ENCODE measurements at regions not wholly inside any gene's neighbourhood (a gene's known extent, or its start where the extent isn't known, plus 50 kb on each side); places are given as distances from the start of the nearest gene placed in this dataset.

DNA sequence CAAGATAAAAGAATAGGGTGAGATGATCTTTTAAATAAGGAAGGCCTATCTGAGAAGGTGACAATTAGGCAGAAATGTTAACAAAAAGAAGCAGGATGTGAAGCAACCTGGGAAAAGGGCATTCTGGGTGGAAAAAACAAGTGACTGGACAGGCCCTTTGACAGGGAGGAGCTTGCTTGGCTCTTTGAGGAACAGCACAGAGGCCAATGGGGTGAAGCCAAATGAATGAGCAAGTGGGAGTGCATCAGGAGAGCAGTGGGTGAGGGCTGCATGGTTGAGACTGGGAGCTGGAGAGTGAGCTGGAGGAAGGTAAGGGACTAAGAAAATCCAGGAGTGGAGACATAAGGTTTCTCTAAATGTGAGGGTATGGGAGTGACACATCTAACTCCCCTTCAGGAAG, 126.9 kb downstream of the TDRD15 start:
- in situ Hi-C loops (cut with HindIII; ENCODE audit: low pct_ligation_motif_present, low pct_unique_long_range_greater_than_20kb, low sequenced_read_pairs): no loop called here

DNA sequence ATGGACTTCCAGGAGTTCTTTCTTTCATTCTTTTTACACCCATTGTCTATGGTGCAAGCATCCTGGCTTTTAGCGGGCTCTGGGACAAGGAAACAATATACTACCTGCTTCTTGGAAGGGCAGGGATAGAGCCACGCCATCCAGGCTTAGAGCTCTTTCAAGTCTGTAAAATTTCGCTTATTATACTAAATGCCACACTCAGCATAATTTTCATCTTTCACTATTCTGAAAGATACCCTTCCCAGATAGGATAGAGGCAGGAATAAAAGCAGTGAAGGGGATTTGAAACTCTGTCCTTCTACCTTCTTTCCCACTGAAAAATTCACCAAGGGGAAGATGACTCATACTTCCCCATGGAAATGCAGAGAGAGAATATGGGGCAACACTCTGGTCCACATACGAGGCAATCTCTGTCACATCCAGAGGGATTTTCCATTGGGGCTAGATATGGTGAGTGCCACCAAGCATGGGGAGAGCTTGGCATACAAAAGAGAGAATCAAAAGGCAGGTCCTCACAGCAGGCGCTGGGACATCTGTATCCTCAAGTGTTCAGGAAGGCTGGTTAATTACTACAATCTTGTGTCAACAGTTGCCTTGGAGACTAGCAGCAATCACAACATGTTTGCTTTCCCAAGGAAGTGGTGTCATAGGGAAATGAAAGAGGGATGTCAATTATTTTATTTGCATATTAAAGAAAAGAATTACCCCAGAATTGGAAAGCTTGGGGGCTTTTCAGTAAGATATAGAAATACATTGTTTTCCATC, 127.6 kb downstream of the TDRD15 start:
- no peak for DNase-seq
- in situ Hi-C loops (cut with HindIII; ENCODE audit: low pct_ligation_motif_present, low pct_unique_long_range_greater_than_20kb, low sequenced_read_pairs): no loop called here

More for the DNA sequence above, 126.9 kb downstream of the TDRD15 start:
- DNase-seq: no peak

DNA sequence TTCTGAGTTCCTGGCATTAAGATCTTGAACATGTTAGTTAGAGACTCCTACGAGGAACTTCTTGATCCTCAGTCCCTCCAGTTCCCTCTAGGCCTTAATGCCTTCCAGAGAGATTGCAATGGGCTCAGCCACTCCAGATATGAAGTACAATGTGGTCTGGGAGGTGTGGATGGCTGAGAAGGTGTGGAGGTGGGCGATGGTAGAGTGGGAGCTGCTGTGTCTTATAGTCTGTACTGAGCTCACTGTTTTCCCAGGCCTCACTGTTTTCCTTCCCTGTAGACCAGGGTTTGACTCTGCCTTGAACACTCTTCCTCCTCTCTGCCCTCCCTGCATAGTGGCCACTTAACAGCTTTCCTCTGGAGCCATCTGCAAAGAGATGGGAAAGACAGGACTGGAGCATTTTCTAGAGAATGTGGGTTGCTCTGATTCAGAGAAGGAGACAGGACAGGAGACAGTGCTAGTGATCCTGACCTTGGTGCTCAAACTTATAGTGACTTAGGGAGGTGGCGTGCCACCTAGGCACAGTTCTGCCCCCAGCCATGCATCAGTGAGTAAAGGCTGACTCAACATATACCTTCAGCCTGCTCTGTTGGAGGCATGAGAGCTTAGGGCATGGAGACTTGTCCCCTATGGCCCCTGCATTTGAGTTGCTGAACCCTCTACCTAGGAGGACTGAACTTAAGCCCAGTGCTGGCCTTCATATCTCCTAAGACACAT, 129.7 kb downstream of the TDRD15 start:
- in situ Hi-C loops (cut with HindIII; ENCODE audit: low pct_ligation_motif_present, low pct_unique_long_range_greater_than_20kb, low sequenced_read_pairs): no loop called here
- DNase-seq: no peak

DNA sequence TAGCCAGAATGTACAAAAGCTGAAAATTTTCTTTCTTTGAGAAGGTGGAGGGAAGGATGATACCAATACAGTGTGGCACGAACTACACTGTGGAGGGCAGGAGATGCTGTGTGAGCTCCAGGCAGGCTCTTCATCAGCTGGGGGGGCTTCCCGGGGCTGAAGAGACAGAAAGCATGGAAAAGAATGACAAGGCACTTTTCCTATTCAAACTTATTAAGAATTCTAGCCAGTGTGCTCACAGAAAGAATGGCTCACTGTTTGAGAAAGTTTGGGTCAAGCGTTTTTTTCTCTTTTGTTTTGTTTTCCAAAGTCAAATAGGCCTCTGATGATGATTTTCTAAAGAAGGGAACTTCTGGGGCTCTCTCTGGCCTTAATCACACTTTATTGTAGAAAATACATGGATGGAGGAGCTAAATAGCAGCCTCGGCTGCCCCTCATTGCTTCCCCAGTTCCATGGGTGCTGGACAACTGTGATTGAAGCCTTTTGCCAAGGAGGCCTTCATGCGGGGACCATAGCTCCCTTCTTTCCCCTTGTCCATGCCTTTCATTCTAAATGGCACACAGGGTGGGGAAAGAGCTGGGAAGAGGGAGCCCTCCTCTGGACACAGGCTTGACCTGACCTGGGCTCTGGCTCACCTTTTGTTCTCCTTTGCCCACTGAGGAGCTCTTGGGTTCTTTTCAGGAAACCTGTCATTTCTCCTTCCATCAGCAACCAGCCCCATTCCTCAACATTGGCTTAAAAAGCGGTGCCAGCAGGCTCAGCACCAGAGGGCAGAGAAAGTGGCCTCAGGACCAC, 130.6 kb downstream of the TDRD15 start:
- no peak for DNase-seq
- in situ Hi-C loops (cut with HindIII; ENCODE audit: low pct_ligation_motif_present, low pct_unique_long_range_greater_than_20kb, low sequenced_read_pairs): no loop called here

GRCh38 chr2:21256006-21256405, 132.2 kb downstream of the TDRD15 start:
- DNase-seq: no peak
- in situ Hi-C loops (cut with HindIII; ENCODE audit: low pct_ligation_motif_present, low pct_unique_long_range_greater_than_20kb, low sequenced_read_pairs): no loop called here

DNA sequence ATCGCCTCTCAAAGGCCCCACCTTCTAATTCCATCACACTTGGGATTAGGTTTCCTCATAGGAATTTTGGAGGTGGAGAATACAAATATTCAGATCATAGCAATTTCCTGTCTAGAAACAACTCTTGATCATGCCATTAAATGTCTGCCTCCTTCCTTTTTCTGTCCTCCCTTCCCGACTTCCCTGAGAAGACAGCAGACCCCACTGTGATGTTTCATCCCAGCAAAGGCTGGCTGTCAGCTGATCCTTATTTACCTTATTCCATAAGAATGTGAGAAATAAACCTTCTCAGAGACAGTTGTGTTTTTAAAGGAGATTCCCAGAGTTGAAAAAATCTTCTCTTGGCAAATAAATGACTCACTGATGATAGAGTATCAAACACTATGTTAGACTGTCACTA, 133.9 kb downstream of the TDRD15 start:
- in situ Hi-C loops (cut with HindIII; ENCODE audit: low pct_ligation_motif_present, low pct_unique_long_range_greater_than_20kb, low sequenced_read_pairs): no loop called here
- DNase-seq: no peak

DNA sequence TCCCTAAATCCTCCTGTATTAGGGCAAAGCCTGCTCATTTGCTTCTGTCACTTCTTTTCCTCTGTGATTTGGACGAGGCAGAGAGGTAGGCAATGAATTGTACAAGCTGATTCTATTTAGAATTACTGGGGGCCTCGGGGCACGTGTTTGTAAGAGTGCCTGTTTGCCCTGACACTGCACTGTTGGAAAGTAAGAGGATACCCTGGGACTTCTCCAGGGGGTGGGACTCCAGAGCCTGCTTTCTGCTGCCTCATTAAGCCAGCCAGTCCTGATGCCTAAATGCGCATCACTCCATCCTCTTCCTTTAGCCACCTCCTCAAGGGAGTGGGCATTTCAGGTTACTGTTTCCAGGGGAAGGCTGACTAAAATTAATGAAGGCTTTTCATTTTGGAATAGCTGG, 134.3 kb downstream of the TDRD15 start:
- in situ Hi-C loops (cut with HindIII; ENCODE audit: low pct_ligation_motif_present, low pct_unique_long_range_greater_than_20kb, low sequenced_read_pairs): no loop called here
- no peak for DNase-seq

DNA sequence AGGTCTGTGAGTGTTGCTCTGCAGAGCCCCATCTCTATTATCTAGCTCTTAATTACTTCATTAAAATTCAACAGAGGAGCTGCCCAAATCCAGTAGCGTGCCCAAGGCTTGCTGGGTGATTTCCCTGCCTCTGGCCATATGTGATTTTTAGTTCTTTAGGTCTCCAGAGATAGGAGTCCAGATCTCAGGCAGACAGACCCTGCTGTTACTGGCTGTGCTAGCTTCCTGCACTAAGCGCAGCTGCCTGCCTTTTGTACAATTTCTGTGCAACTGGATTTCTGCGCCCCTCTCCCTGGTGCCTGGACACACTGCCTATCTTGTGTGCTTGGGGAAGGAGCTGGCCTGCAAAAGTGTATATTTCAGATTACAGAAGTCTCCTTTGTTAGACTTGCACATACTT, 136.5 kb downstream of the TDRD15 start:
- in situ Hi-C loops (cut with HindIII; ENCODE audit: low pct_ligation_motif_present, low pct_unique_long_range_greater_than_20kb, low sequenced_read_pairs): no loop called here
- DNase-seq: no peak

DNA sequence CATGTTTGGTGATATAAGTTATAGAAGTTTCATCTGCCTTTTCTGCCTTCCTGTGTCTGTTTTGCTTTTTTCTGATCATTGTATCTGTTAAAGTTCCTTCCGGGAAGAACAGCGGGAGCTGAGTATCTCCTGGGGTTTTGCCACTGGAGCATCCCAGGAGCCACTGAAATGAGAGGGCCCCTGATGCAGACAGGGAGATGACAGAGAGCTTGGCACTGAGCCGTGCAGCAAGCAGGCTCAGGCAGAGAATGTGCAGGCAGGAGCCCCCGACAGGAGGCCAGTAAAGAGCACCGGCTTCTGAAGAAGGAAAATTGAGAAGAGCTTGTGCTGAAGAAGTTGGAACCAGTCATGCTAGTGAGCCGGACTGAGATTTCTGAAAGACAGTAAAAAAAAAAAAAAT, 137.8 kb downstream of the TDRD15 start:
- no peak for DNase-seq
- in situ Hi-C loops (cut with HindIII; ENCODE audit: low pct_ligation_motif_present, low pct_unique_long_range_greater_than_20kb, low sequenced_read_pairs): no loop called here

GRCh38 chr2:21262426-21262940, 138.7 kb downstream of the TDRD15 start:
- DNase-seq: no peak
- in situ Hi-C loops (cut with HindIII; ENCODE audit: low pct_ligation_motif_present, low pct_unique_long_range_greater_than_20kb, low sequenced_read_pairs): no loop called here

GRCh38 chr2:21263622-21264021, 139.9 kb downstream of the TDRD15 start:
- in situ Hi-C loops (cut with HindIII; ENCODE audit: low pct_ligation_motif_present, low pct_unique_long_range_greater_than_20kb, low sequenced_read_pairs): no loop called here
- DNase-seq: no peak

- in situ Hi-C loops (cut with HindIII; ENCODE audit: low pct_ligation_motif_present, low pct_unique_long_range_greater_than_20kb, low sequenced_read_pairs): no loop called here
- DNase-seq: no peak
Measured at GRCh38 chr2:21265752-21266151, 142.0 kb downstream of the TDRD15 start.

GRCh38 chr2:21267232-21267835, 143.6 kb downstream of the TDRD15 start:
- in situ Hi-C loops (cut with HindIII; ENCODE audit: low pct_ligation_motif_present, low pct_unique_long_range_greater_than_20kb, low sequenced_read_pairs): no loop called here
- no peak for DNase-seq

- in situ Hi-C loops (cut with HindIII; ENCODE audit: low pct_ligation_motif_present, low pct_unique_long_range_greater_than_20kb, low sequenced_read_pairs): no loop called here
- DNase-seq: no peak
Measured at GRCh38 chr2:21268197-21268877, 144.6 kb downstream of the TDRD15 start.

DNA sequence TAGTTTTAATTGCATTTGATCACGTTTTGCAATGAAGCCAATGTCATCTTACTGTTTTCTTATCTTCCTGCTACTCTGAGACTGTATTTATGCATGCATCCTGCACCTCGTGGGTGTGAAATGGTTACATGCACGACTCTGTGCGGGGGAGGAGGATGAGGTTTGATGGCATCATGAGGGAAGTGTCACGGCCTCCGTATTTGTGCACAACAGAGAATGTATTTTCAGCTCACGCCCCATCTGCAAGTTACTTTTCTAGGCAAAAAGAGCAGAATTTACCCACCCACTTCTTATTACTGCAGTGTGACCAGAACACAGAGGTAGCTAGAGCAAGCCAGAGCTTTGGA, 145.1 kb downstream of the TDRD15 start:
- DNase-seq: no peak
- in situ Hi-C loops (cut with HindIII; ENCODE audit: low pct_ligation_motif_present, low pct_unique_long_range_greater_than_20kb, low sequenced_read_pairs): no loop called here

- DNase-seq: no peak
Measured at GRCh38 chr2:21269382-21269781, 145.6 kb downstream of the TDRD15 start.

DNA sequence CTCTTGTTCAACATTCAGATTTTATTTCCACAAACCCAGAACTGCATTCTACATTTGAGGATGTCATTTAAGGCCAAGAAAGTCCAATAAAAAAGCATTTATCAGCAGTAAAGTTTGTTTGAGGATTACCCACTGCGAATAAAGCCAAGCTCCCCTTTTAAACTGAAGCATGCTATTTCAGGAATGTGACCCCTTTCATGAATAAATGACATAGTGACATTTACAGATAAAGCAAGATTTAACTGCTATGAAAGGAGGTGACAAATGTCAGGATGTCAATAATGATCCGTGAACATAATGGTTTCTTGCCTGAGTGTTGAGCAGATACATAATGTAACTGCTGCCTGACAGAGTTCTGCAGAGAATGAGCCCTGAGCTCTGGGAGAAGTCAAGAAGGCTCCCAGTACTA, 146.3 kb downstream of the TDRD15 start:
- in situ Hi-C loops (cut with HindIII; ENCODE audit: low pct_ligation_motif_present, low pct_unique_long_range_greater_than_20kb, low sequenced_read_pairs): no loop called here
- no peak for DNase-seq

More at GRCh38 chr2:21269382-21269781, 145.6 kb downstream of the TDRD15 start:
- in situ Hi-C loops (cut with HindIII; ENCODE audit: low pct_ligation_motif_present, low pct_unique_long_range_greater_than_20kb, low sequenced_read_pairs): no loop called here

GRCh38 chr2:21270708-21271122, 146.9 kb downstream of the TDRD15 start:
- DNase-seq: no peak
- in situ Hi-C loops (cut with HindIII; ENCODE audit: low pct_ligation_motif_present, low pct_unique_long_range_greater_than_20kb, low sequenced_read_pairs): no loop called here

All from ACHN (cell line).